Mucosa of descending colon (tissue), 3 donors: ENCODE measurements at regions not wholly inside any gene's neighbourhood (a gene's known extent, or its start where the extent isn't known, plus 50 kb on each side); places are given as distances from the start of the nearest gene placed in this dataset.

Source experiments
- ATAC-seq: fragments of 200-7000 bp; cut with Tn5 transposase; one replicate; pipeline ENCODE4 v1.9.1; 2020; ENCODE audit warnings: mild to moderate bottlenecking, moderate library complexity
- DNase-seq, 3 donors: peaks; one replicate each; pipeline ENCODE4 v3.0.0-alpha.2; 2020
- H3K36me3 ChIP-seq: fragments of 200-600 bp; one replicate; pipeline ENCODE4 v1.8.0; 2021; ENCODE audit warnings: low read depth, mild to moderate bottlenecking
- H3K4me1 ChIP-seq: fragments of 200-600 bp; one replicate; pipeline ENCODE4 v1.8.0; 2021; ENCODE audit warnings: low read depth, mild to moderate bottlenecking
- H3K4me3 ChIP-seq: fragments of 200-600 bp; one replicate; pipeline ENCODE4 v1.8.0; 2021; ENCODE audit warnings: mild to moderate bottlenecking
- H3K9me3 ChIP-seq: fragments of 200-600 bp; one replicate; pipeline ENCODE4 v1.8.0; 2021; ENCODE audit warnings: mild to moderate bottlenecking
- CTCF ChIP-seq: fragments of 200-600 bp; IDR thresholded peaks from one replicate; pipeline ENCODE4 v1.8.0; 2022; ENCODE audit warnings: antibody characterized with exemption, mild to moderate bottlenecking
- intact Hi-C, 2 donors: fragments of 100-400 bp; cut with DNase I in 1 of 2; cut with micrococcal nuclease in 1 of 2; formaldehyde crosslinking; loops; one replicate each; pipeline versions ENCODE4 v1.11.0 to v1.11.1; 2022; cut with DNase I, micrococcal nuclease
- donor health status: DM: no; HTN: no; CAD: no; lungs with moderate emphysema.
- donor health status: DM: no; HTN: no; CAD: no.
- donor health status: DM: no; HTN: yes; CAD: no.

- no peak for TF ChIP-seq CTCF
- no peak for DNase-seq
- Histone ChIP-seq H3K4me1 (no peaks in the 10 kb centered on the region), H3K36me3 (no peaks in the 10 kb centered on the region), H3K9me3 (peaks cover 54% of the 10 kb centered on the region), H3K4me3 (no peak overlapping the region)
- no peak for ATAC-seq
- intact Hi-C loops: no loop called here
Measured at GRCh38 chr13:57843521-57843920, 212.0 kb downstream of the PCDH17 start.

GRCh38 chr13:57846600-57847173 is 215.1 kb downstream of the PCDH17 start:
- no peak for TF ChIP-seq CTCF
- no peak for DNase-seq
- H3K9me3 ChIP-seq: peaks cover 44% of the 10 kb centered on the region

GRCh38 chr13:57857945-57858344 is 226.4 kb downstream of the PCDH17 start:
- DNase-seq (no peak), ATAC-seq (no peak)
- H3K4me1 ChIP-seq: no peaks in the 10 kb centered on the region
- no peaks in the 10 kb centered on the region for H3K36me3 ChIP-seq
- TF ChIP-seq CTCF: no peak
- H3K9me3 ChIP-seq: peaks cover 3% of the 10 kb centered on the region
- H3K4me3 ChIP-seq: no peak overlapping the region
- intact Hi-C loops: no loop called here

More at GRCh38 chr13:57846600-57847173, 215.1 kb downstream of the PCDH17 start:
- intact Hi-C loops: no loop called here
- ATAC-seq: no peak
- H3K4me3 ChIP-seq: no peak overlapping the region
- no peaks in the 10 kb centered on the region for H3K36me3 ChIP-seq
- H3K4me1 ChIP-seq: no peaks in the 10 kb centered on the region

GRCh38 chr13:57858376-57858775 is 226.8 kb downstream of the PCDH17 start:
- ATAC-seq (no peak), DNase-seq (no peak)
- TF ChIP-seq CTCF: no peak
- peaks cover 3% of the 10 kb centered on the region for H3K9me3 ChIP-seq
- H3K4me3 ChIP-seq: no peak overlapping the region
- H3K36me3 ChIP-seq: no peaks in the 10 kb centered on the region
- intact Hi-C loops: no loop called here
- H3K4me1 ChIP-seq: no peaks in the 10 kb centered on the region

GRCh38 chr13:57862879-57863278 is 231.3 kb downstream of the PCDH17 start:
- intact Hi-C loops: no loop called here
- DNase-seq (no peak), ATAC-seq (no peak)
- H3K4me1 ChIP-seq: no peaks in the 10 kb centered on the region
- H3K9me3 ChIP-seq: peaks cover 19% of the 10 kb centered on the region
- no peaks in the 10 kb centered on the region for H3K36me3 ChIP-seq
- no peak overlapping the region for H3K4me3 ChIP-seq
- TF ChIP-seq CTCF: no peak
